ENCODE measurements at regions not wholly inside any gene's neighbourhood (a gene's known extent, or its start where the extent isn't known, plus 50 kb on each side); places are given as distances from the start of the nearest gene placed in this dataset.

DNA sequence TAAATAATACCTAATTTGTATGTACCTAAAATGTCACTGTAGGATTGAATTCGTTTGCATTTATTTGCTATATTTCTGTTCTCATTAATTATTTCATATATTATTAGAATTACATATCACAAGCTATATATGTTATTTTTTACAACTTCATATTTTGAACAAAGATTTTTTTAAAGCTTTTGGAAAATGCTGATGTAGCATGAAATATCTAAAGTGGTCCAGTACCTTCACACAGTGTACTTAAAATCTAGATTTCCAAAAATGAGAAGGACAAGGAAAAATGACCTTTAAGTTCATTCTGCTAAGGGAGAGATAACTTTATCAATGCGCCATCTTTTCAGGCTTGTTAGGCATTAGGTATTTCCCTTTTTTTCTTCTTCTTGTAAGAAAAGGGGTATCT lies 71.8 kb downstream of the LARP7 start:
- no peak for TF ChIP-seq TAF1 (IDR thresholded peaks at IDR 0.05; ENCODE audit: borderline replicate concordance, insufficient read depth, low read length)
- no peak for TF ChIP-seq REST (IDR thresholded peaks at IDR 0.05; ENCODE audit: insufficient read depth in 1 of 2, low read depth in 2 of 2, low read length in 2 of 2)
- no peak for TF ChIP-seq SIN3A (IDR thresholded peaks at IDR 0.05; ENCODE audit: borderline replicate concordance, insufficient read depth, low read length)
- no peak for TF ChIP-seq POLR2AphosphoS5 (IDR thresholded peaks at IDR 0.05; ENCODE audit: low read depth, low read length)
- no peak for TF ChIP-seq FOXP2 (optimal IDR thresholded peaks at IDR 0.05; ENCODE audit: borderline replicate concordance, extremely low read depth, extremely low read length, insufficient read depth)

DNA sequence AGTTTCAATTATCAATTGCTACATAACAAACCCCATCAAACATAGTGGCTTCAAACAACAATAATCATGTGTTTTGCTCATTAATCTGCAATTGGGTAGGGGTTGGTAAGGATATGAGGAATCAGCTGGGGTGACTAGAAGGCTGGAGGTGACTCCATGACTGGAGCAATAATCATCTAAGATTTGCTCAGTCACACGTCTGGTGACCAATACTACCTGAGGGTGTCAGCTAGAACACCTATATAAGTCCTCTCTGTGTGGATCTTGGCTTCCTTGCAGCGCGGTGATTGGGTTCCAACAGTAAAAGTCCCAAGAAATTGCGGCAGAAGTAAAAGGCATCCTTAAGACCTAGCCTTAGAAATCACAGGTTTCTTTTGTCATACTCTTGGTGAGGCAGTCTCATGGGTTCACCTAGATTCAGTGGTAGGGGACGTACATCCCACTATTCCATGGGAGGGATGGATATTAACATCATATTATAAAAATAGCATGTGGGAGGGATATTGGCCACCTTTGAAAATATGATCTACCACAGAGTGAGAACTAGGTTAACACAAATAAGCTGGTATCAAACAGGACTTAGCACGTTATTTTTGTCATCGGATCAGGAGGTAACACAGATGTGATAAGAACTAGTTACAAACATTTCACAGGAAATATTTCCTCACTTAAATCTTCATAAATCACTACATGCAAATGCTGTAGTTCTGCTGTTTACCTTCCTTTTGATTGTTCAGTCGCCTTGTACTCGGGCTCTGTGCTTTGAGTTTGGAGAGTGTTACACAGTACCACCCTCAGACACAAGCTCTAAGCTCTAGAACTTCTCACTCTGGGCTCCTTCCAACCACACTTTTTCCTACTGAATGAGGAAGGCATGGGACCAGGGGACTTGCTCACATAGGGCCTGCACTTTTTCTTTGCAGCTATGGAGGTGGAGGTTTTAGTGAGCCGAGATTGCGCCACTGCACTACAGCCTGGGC lies 78.3 kb downstream of the LARP7 start:
- no peak for TF ChIP-seq TAF1 (IDR thresholded peaks at IDR 0.05; ENCODE audit: borderline replicate concordance, insufficient read depth, low read length)
- TF ChIP-seq POLR2AphosphoS5 (IDR thresholded peaks at IDR 0.05; ENCODE audit: low read depth, low read length): no peak
- TF ChIP-seq FOXP2 (optimal IDR thresholded peaks at IDR 0.05; ENCODE audit: borderline replicate concordance, extremely low read depth, extremely low read length, insufficient read depth): no peak
- no peak for TF ChIP-seq REST (IDR thresholded peaks at IDR 0.05; ENCODE audit: insufficient read depth in 1 of 2, low read depth in 2 of 2, low read length in 2 of 2)
- TF ChIP-seq SIN3A (IDR thresholded peaks at IDR 0.05; ENCODE audit: borderline replicate concordance, insufficient read depth, low read length): no peak

GRCh38 chr4:112717856-112718255 lies 80.9 kb downstream of the LARP7 start:
- no peak for TF ChIP-seq REST (IDR thresholded peaks at IDR 0.05; ENCODE audit: insufficient read depth in 1 of 2, low read depth in 2 of 2, low read length in 2 of 2)
- no peak for TF ChIP-seq TAF1 (IDR thresholded peaks at IDR 0.05; ENCODE audit: borderline replicate concordance, insufficient read depth, low read length)
- TF ChIP-seq FOXP2 (optimal IDR thresholded peaks at IDR 0.05; ENCODE audit: borderline replicate concordance, extremely low read depth, extremely low read length, insufficient read depth): no peak
- TF ChIP-seq SIN3A (IDR thresholded peaks at IDR 0.05; ENCODE audit: borderline replicate concordance, insufficient read depth, low read length): no peak
- no peak for TF ChIP-seq POLR2AphosphoS5 (IDR thresholded peaks at IDR 0.05; ENCODE audit: low read depth, low read length)

GRCh38 chr4:112721627-112722026 lies 84.7 kb downstream of the LARP7 start:
- TF ChIP-seq POLR2AphosphoS5 (IDR thresholded peaks at IDR 0.05; ENCODE audit: low read depth, low read length) (no peak), TAF1 (IDR thresholded peaks at IDR 0.05; ENCODE audit: borderline replicate concordance, insufficient read depth, low read length) (no peak), FOXP2 (optimal IDR thresholded peaks at IDR 0.05; ENCODE audit: borderline replicate concordance, extremely low read depth, extremely low read length, insufficient read depth) (no peak), REST (IDR thresholded peaks at IDR 0.05; ENCODE audit: insufficient read depth in 1 of 2, low read depth in 2 of 2, low read length in 2 of 2) (no peak), SIN3A (IDR thresholded peaks at IDR 0.05; ENCODE audit: borderline replicate concordance, insufficient read depth, low read length) (no peak)

All from PFSK-1 (cell line).